Natural killer cell (primary cell): ENCODE measurements at regions not wholly inside any gene's neighbourhood (a gene's known extent, or its start where the extent isn't known, plus 50 kb on each side); places are given as distances from the start of the nearest gene placed in this dataset.

Source experiments
- ATAC-seq, 3 donors: fragments of 150-1000 bp in 2 of 3; fragments of 200-7000 bp in 1 of 3; cut with Tn5 transposase; 1 replicate in 1 of 3; 2 replicates in 2 of 3; pipeline ENCODE4 v1.10.0; 2021; ENCODE audit warnings: mild to moderate bottlenecking in 2 of 3, moderate library complexity in 2 of 3
- DNase-seq, 2 donors: peaks; one replicate each; pipeline versions ENCODE4 v3.0.0 to v3.0.0-alpha.2; 2013 to 2021; ENCODE audit warnings: mixed read lengths in 1 of 2
- H3K27ac ChIP-seq: one replicate; pipeline ENCODE4 v1.5.1; 2013; ENCODE audit warnings: mild to moderate bottlenecking, low read length
- H3K27me3 ChIP-seq: one replicate; pipeline ENCODE4 v1.6.1; 2013; ENCODE audit warnings: low read length; ENCODE audit not compliant: control insufficient read depth, insufficient read depth
- H3K36me3 ChIP-seq: one replicate; pipeline ENCODE4 v1.6.1; 2013; ENCODE audit warnings: low read length; ENCODE audit not compliant: control insufficient read depth, insufficient read depth
- H3K4me1 ChIP-seq: one replicate; pipeline ENCODE4 v1.6.1; 2013; ENCODE audit warnings: low read length; ENCODE audit not compliant: control insufficient read depth, insufficient read depth
- H3K4me3 ChIP-seq: one replicate; pipeline ENCODE4 v1.5.1; 2013; ENCODE audit warnings: low read length
- H3K9me3 ChIP-seq: one replicate; pipeline ENCODE4 v1.6.1; 2013; ENCODE audit warnings: low read length; ENCODE audit not compliant: control insufficient read depth, insufficient read depth
- H3K27ac Mint-ChIP-seq, 2 donors: one replicate each; pipeline ENCODE4 v1.8.0; 2022; ENCODE audit warnings: mild to moderate bottlenecking in 2 of 2, mixed read lengths in 2 of 2, moderate library complexity in 1 of 2
- H3K27me3 Mint-ChIP-seq, 2 donors: one replicate each; pipeline ENCODE4 v1.8.0; 2022; ENCODE audit warnings: low read depth in 2 of 2, mixed read lengths in 2 of 2
- H3K36me3 Mint-ChIP-seq: one replicate; pipeline ENCODE4 v1.8.0; 2022; ENCODE audit warnings: mixed read lengths
- H3K4me1 Mint-ChIP-seq, 2 donors: one replicate each; pipeline ENCODE4 v1.8.0; 2022; ENCODE audit warnings: mixed read lengths in 2 of 2
- H3K4me3 Mint-ChIP-seq: one replicate; pipeline ENCODE4 v1.8.0; 2022; ENCODE audit warnings: mild to moderate bottlenecking, moderate library complexity, mixed read lengths
- H3K9me3 Mint-ChIP-seq, 2 donors: one replicate each; pipeline ENCODE4 v1.8.0; 2022; ENCODE audit warnings: mixed read lengths in 2 of 2
- WGBS: methylation state at CpG from one replicate; pipeline ENCODE4 v1.1.7; 2013; ENCODE audit warnings: missing lambda C conversion rate; ENCODE audit not compliant: insufficient coverage; 5-methylcytosine and 5-hydroxymethylcytosine counted together
- intact Hi-C: fragments of 100-400 bp; cut with micrococcal nuclease; formaldehyde crosslinking; loops from one replicate; pipeline ENCODE4 v1.14.2; 2022
- TF ChIP-seq, protein P1 (sequence below): fragments of 200-600 bp; IDR thresholded peaks from one replicate; pipeline ENCODE4 v1.8.0; 2022; ENCODE audit warnings: antibody characterized with exemption

DNA sequence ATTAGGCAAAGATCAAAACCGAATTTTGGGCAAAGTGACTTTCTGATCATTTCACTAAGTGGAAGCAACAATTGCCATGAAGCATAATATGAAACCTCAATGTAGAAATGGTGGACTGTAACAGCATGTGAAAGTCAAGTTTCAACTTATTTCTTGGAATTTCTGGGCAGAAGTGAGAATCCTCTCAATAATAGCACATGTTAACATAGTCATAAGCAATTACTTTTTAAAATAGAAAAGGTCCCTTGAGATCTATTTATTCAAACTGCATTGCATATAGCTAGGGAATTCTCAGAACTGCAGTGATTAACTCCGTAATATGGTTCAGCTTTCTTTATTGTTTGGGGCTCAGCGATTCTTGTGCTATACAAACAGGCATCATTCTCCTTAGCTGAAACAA lies 136.7 kb upstream of the ATP2B1 start:
- H3K36me3 Mint-ChIP-seq: no peaks in the 10 kb centered on the region
- TF ChIP-seq, protein P1, sequence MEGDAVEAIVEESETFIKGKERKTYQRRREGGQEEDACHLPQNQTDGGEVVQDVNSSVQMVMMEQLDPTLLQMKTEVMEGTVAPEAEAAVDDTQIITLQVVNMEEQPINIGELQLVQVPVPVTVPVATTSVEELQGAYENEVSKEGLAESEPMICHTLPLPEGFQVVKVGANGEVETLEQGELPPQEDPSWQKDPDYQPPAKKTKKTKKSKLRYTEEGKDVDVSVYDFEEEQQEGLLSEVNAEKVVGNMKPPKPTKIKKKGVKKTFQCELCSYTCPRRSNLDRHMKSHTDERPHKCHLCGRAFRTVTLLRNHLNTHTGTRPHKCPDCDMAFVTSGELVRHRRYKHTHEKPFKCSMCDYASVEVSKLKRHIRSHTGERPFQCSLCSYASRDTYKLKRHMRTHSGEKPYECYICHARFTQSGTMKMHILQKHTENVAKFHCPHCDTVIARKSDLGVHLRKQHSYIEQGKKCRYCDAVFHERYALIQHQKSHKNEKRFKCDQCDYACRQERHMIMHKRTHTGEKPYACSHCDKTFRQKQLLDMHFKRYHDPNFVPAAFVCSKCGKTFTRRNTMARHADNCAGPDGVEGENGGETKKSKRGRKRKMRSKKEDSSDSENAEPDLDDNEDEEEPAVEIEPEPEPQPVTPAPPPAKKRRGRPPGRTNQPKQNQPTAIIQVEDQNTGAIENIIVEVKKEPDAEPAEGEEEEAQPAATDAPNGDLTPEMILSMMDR: no peak
- H3K27ac Mint-ChIP-seq: no peak overlapping the region
- DNase-seq (no peak), ATAC-seq (no peak)
- H3K27me3 ChIP-seq: no peaks in the 10 kb centered on the region
- no peaks in the 10 kb centered on the region for H3K4me1 ChIP-seq
- H3K4me3 ChIP-seq: no peak overlapping the region
- H3K4me3 Mint-ChIP-seq: no peak overlapping the region
- peaks cover 0 to 7% of the 10 kb centered on the region in 2 donors for H3K27me3 Mint-ChIP-seq
- no peaks in the 10 kb centered on the region for H3K36me3 ChIP-seq
- no peaks in the 10 kb centered on the region for H3K9me3 Mint-ChIP-seq
- intact Hi-C loops: no loop called here
- no peak overlapping the region for H3K27ac ChIP-seq
- 89% methylated on average over 3 of the region's 3 CpGs for WGBS
- H3K4me1 Mint-ChIP-seq: peaks cover 0 to 7% of the 10 kb centered on the region in 2 donors
- no peaks in the 10 kb centered on the region for H3K9me3 ChIP-seq

DNA sequence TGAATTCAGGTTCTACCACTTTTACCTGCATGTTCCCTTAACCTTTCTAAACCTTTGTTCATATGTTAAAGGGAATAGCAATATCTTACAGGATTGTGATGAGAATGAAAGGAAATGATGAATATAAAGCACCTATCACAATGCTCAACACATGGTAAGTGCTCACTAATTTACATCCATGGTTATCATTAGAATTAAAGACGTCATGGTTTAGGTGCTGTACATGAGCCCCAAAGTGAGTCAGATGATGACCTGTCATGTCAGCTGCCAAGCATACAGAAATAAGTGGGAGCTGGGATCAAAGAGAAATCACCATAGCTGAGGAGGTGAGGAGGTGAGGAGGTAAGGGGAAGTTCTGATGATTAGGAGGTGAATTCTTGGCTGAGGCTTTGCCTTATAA lies 135.9 kb upstream of the ATP2B1 start:
- intact Hi-C loops: no loop called here
- ATAC-seq (no peak), DNase-seq (no peak)
- H3K27me3 ChIP-seq: no peaks in the 10 kb centered on the region
- H3K4me1 ChIP-seq: no peaks in the 10 kb centered on the region
- Mint-ChIP-seq H3K36me3 (no peaks in the 10 kb centered on the region), H3K9me3 (no peaks in the 10 kb centered on the region), H3K4me1 (peaks cover 0 to 7% of the 10 kb centered on the region in 2 donors), H3K27ac (no peak overlapping the region), H3K27me3 (peaks cover 0 to 8% of the 10 kb centered on the region in 2 donors), H3K4me3 (no peak overlapping the region)
- WGBS: 85% methylated on average over 1 of the region's 1 CpG
- no peak overlapping the region for H3K4me3 ChIP-seq
- no peak overlapping the region for H3K27ac ChIP-seq
- TF ChIP-seq, protein P1: no peak
- no peaks in the 10 kb centered on the region for H3K9me3 ChIP-seq
- H3K36me3 ChIP-seq: no peaks in the 10 kb centered on the region

DNA sequence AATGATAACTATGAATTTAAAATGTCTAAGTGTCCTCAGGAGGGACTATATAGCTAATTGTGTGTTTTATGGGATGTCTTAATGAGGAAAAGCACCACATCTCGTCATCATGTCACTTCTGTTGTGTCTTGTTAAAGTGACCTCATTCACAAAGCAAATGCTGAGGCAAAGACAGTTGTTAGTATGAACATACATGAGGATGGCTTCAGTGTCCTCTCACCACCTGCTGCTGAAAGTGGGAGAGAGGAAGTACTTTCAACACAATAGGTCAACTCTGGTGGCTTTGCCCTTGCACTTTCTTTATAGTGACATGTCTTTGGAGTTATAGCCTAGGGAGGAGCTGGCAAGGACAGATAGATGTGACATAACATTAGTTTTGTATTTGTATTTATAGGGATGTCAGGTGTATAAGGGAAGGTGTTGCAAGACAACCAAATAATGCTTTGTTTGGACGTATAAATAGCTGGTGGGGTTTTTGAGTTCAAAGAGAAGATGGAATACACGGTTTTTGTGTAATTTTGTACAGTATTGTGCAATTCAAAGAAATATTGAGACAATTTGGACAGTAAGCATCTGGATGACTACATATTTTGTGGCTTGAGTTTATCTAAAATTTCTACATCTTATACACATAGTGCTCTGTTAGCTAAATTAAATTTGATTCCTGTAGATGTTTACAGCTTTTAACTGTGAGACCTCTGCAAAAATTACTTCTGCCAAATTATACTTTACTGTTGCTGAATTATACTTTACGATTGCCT lies 131.7 kb upstream of the ATP2B1 start:
- Mint-ChIP-seq H3K4me1 (peaks cover 0 to 12% of the 10 kb centered on the region in 2 donors), H3K27ac (no peak overlapping the region), H3K9me3 (no peaks in the 10 kb centered on the region), H3K27me3 (peaks cover 0 to 5% of the 10 kb centered on the region in 2 donors), H3K4me3 (no peak overlapping the region), H3K36me3 (no peaks in the 10 kb centered on the region)
- H3K4me1 ChIP-seq: no peaks in the 10 kb centered on the region
- intact Hi-C loops: no loop called here
- DNase-seq: no peak
- H3K9me3 ChIP-seq: no peaks in the 10 kb centered on the region
- TF ChIP-seq, protein P1: no peak
- no peak for ATAC-seq
- H3K27ac ChIP-seq: no peak overlapping the region
- H3K4me3 ChIP-seq: no peak overlapping the region
- no peaks in the 10 kb centered on the region for H3K27me3 ChIP-seq
- H3K36me3 ChIP-seq: no peaks in the 10 kb centered on the region
- WGBS: 87% methylated on average over 4 of the region's 4 CpGs

DNA sequence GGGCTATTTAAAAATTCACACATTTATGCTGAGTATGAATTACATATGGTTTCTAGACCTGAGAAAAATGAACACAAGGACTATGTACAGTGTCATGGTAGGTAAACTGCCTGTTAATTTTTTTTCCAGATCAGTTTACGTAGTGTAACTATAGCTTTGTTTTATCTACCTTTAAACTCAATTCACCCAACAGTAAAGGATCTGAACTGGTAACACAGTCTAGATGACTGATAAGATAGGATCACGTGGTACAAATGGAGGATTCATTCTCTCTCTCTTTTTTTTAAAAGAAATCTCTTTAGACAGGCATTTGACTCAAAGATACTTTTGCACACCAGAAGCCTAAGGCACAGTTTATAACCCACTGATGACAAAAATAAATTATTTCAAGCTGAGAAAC lies 130.8 kb upstream of the ATP2B1 start:
- Mint-ChIP-seq H3K36me3 (no peaks in the 10 kb centered on the region), H3K4me1 (peaks cover 0 to 12% of the 10 kb centered on the region in 2 donors), H3K9me3 (no peaks in the 10 kb centered on the region), H3K27me3 (peaks cover 0 to 5% of the 10 kb centered on the region in 2 donors), H3K27ac (no peak overlapping the region), H3K4me3 (no peak overlapping the region)
- intact Hi-C loops: no loop called here
- TF ChIP-seq, protein P1: no peak
- 82% methylated on average over 1 of the region's 2 CpGs for WGBS
- Histone ChIP-seq H3K4me1 (no peaks in the 10 kb centered on the region), H3K4me3 (no peak overlapping the region), H3K27ac (no peak overlapping the region), H3K9me3 (no peaks in the 10 kb centered on the region), H3K27me3 (no peaks in the 10 kb centered on the region), H3K36me3 (no peaks in the 10 kb centered on the region)
- no peak for ATAC-seq
- DNase-seq: no peak
